ENCODE measurements at regions not wholly inside any gene's neighbourhood (a gene's known extent, or its start where the extent isn't known, plus 50 kb on each side); places are given as distances from the start of the nearest gene placed in this dataset.

DNA sequence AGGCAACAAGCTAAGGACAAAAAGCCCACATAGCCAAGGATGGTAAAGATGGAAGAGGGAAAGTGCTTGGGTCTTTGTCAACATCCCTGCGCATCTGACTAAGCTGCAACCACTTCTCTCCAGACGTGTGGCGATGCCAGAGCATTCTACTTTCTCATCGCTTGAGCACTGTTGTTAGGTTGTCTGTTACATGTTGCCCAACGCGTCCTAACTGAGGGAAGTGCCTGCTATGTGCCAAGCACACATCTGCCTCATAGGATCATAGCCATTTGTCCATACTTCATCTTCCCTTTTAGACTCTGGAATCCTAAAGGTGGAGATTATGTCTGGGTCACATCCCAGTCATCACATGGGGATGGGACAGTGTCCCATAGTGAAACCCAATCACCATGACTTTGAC, 464.9 kb downstream of the MATN1 start:
- Histone ChIP-seq H2AFZ (ENCODE audit: low read length) (no peak overlapping the region), H3K27me3 (ENCODE audit: control insufficient read depth in 1 of 2, insufficient read depth in 2 of 2, low read length in 2 of 2) (peaks cover 1 to 7% of the 10 kb centered on the region in 2 experiments; a peak in 2 of 5 replicates), H3K9me3 (ENCODE audit: low read length) (no peaks in the 10 kb centered on the region), H3K36me3 (replicated peaks in 1 of 2; ENCODE audit: control insufficient read depth in 1 of 2, insufficient read depth in 2 of 2, low read length in 2 of 2) (no peaks in the 10 kb centered on the region), H3K27ac (ENCODE audit: extremely low read length, insufficient read depth, low read length) (no peak overlapping the region), H3K9ac (ENCODE audit: insufficient read depth, low read depth, low read length) (no peak overlapping the region), H3K79me2 (ENCODE audit: insufficient read depth, low read length) (no peaks in the 10 kb centered on the region), H3K4me1 (ENCODE audit: insufficient read depth, low read length) (no peaks in the 10 kb centered on the region), H3K4me3 (replicated peaks in 1 of 3; ENCODE audit: insufficient read depth in 1 of 3, low read depth in 2 of 3, low read length in 3 of 3) (no peak overlapping the region), H4K20me1 (ENCODE audit: insufficient read depth, low read length) (no peaks in the 10 kb centered on the region), H3K4me2 (ENCODE audit: low read depth, low read length) (no peak overlapping the region)
- ATAC-seq (no peak), DNase-seq (ENCODE audit: low spot score) (no peak), FAIRE-seq (no peak)
- ChIA-PET CTCF (ENCODE audit: low intra/inter-chr PET ratio, low total read pairs) (no interaction called here), POLR2A (no interaction called here)
- BruUV-seq (replicated peaks), result no TSS peak
- in situ Hi-C loops (cut with HindIII; ENCODE audit: extremely low pct_ligation_motif_present, low pct_unique_long_range_greater_than_20kb), result no loop called here
- intact Hi-C loops (cut with micrococcal nuclease; ENCODE audit: unreplicated experiment), result no loop called here
- TF ChIP-seq RFX1 (IDR thresholded peaks at IDR 0.05) (no peak), ZNF17 (CRISPR knock-in tag; IDR thresholded peaks at IDR 0.05) (no peak), ZNF660 (CRISPR knock-in tag; IDR thresholded peaks at IDR 0.05; ENCODE audit: borderline replicate concordance, low read depth) (no peak), ZNF747 (CRISPR knock-in tag; IDR thresholded peaks at IDR 0.05; ENCODE audit: borderline replicate concordance) (no peak), ZNF20 (CRISPR knock-in tag; IDR thresholded peaks at IDR 0.05) (no peak), ZNF24 (IDR thresholded peaks at IDR 0.05) (no peak), SNRNP70 (IDR thresholded peaks at IDR 0.05; ENCODE audit: low read depth, low read length) (no peak), ZNF343 (CRISPR knock-in tag; IDR thresholded peaks at IDR 0.05) (no peak), NFE2L1 (CRISPR knock-in tag; IDR thresholded peaks at IDR 0.05; ENCODE audit: borderline replicate concordance) (no peak)
- TF ChIP-seq, protein P1, sequence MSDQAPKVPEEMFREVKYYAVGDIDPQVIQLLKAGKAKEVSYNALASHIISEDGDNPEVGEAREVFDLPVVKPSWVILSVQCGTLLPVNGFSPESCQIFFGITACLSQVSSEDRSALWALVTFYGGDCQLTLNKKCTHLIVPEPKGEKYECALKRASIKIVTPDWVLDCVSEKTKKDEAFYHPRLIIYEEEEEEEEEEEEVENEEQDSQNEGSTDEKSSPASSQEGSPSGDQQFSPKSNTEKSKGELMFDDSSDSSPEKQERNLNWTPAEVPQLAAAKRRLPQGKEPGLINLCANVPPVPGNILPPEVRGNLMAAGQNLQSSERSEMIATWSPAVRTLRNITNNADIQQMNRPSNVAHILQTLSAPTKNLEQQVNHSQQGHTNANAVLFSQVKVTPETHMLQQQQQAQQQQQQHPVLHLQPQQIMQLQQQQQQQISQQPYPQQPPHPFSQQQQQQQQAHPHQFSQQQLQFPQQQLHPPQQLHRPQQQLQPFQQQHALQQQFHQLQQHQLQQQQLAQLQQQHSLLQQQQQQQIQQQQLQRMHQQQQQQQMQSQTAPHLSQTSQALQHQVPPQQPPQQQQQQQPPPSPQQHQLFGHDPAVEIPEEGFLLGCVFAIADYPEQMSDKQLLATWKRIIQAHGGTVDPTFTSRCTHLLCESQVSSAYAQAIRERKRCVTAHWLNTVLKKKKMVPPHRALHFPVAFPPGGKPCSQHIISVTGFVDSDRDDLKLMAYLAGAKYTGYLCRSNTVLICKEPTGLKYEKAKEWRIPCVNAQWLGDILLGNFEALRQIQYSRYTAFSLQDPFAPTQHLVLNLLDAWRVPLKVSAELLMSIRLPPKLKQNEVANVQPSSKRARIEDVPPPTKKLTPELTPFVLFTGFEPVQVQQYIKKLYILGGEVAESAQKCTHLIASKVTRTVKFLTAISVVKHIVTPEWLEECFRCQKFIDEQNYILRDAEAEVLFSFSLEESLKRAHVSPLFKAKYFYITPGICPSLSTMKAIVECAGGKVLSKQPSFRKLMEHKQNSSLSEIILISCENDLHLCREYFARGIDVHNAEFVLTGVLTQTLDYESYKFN (CRISPR knock-in tag; conservative IDR thresholded peaks at IDR 0.05), result no peak
- TF ChIP-seq, protein P2, sequence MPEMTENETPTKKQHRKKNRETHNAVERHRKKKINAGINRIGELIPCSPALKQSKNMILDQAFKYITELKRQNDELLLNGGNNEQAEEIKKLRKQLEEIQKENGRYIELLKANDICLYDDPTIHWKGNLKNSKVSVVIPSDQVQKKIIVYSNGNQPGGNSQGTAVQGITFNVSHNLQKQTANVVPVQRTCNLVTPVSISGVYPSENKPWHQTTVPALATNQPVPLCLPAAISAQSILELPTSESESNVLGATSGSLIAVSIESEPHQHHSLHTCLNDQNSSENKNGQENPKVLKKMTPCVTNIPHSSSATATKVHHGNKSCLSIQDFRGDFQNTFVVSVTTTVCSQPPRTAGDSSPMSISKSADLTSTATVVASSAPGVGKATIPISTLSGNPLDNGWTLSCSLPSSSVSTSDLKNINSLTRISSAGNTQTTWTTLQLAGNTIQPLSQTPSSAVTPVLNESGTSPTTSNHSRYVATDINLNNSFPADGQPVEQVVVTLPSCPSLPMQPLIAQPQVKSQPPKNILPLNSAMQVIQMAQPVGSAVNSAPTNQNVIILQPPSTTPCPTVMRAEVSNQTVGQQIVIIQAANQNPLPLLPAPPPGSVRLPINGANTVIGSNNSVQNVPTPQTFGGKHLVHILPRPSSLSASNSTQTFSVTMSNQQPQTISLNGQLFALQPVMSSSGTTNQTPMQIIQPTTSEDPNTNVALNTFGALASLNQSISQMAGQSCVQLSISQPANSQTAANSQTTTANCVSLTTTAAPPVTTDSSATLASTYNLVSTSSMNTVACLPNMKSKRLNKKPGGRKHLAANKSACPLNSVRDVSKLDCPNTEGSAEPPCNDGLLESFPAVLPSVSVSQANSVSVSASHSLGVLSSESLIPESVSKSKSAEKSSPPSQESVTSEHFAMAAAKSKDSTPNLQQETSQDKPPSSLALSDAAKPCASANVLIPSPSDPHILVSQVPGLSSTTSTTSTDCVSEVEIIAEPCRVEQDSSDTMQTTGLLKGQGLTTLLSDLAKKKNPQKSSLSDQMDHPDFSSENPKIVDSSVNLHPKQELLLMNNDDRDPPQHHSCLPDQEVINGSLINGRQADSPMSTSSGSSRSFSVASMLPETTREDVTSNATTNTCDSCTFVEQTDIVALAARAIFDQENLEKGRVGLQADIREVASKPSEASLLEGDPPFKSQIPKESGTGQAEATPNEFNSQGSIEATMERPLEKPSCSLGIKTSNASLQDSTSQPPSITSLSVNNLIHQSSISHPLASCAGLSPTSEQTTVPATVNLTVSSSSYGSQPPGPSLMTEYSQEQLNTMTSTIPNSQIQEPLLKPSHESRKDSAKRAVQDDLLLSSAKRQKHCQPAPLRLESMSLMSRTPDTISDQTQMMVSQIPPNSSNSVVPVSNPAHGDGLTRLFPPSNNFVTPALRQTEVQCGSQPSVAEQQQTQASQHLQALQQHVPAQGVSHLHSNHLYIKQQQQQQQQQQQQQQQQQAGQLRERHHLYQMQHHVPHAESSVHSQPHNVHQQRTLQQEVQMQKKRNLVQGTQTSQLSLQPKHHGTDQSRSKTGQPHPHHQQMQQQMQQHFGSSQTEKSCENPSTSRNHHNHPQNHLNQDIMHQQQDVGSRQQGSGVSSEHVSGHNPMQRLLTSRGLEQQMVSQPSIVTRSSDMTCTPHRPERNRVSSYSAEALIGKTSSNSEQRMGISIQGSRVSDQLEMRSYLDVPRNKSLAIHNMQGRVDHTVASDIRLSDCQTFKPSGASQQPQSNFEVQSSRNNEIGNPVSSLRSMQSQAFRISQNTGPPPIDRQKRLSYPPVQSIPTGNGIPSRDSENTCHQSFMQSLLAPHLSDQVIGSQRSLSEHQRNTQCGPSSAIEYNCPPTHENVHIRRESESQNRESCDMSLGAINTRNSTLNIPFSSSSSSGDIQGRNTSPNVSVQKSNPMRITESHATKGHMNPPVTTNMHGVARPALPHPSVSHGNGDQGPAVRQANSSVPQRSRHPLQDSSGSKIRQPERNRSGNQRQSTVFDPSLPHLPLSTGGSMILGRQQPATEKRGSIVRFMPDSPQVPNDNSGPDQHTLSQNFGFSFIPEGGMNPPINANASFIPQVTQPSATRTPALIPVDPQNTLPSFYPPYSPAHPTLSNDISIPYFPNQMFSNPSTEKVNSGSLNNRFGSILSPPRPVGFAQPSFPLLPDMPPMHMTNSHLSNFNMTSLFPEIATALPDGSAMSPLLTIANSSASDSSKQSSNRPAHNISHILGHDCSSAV (CRISPR knock-in tag; IDR thresholded peaks at IDR 0.05; ENCODE audit: borderline replicate concordance), result no peak
- WGBS (ENCODE audit: low lambda C conversion rate), result 49% methylated on average over 6 of the region's 6 CpGs
